Spleen (tissue), 11 donors: ENCODE measurements at regions not wholly inside any gene's neighbourhood (a gene's known extent, or its start where the extent isn't known, plus 50 kb on each side); places are given as distances from the start of the nearest gene placed in this dataset.
"Not testable (repeated sequence)": the region's sequence is repeated elsewhere in the genome, so short reads cannot be mapped to it uniquely, and the experiment has no call there.

Experiments used
- DNase-seq: peaks from one replicate; pipeline ENCODE4 v3.0.0-alpha.2; 2020
- H3K27ac ChIP-seq, 8 donors: fragments of 200-600 bp; sonication (generic) in 7 of 8; 1 replicate in 4 of 8; 2 replicates in 4 of 8; pipeline versions ENCODE4 v1.5.0 to v1.8.0; 2016 to 2021; ENCODE audit warnings: inconsistent platforms in 4 of 8, mild to moderate bottlenecking in 4 of 8, moderate library complexity in 1 of 8
- H3K27me3 ChIP-seq, 7 donors: fragments of 200-600 bp; sonication (generic) in 6 of 7; replicated peaks in 1 of 7; 1 replicate in 4 of 7; 2 replicates in 3 of 7; pipeline versions ENCODE4 v1.5.0 to v1.8.0; 2016 to 2021; ENCODE audit warnings: inconsistent platforms in 3 of 7, mild to moderate bottlenecking in 1 of 7
- H3K36me3 ChIP-seq, 6 donors: fragments of 200-600 bp; sonication (generic) in 5 of 6; 1 replicate in 4 of 6; 2 replicates in 2 of 6; pipeline versions ENCODE4 v1.5.0 to v1.8.0; 2016 to 2021; ENCODE audit warnings: inconsistent platforms in 2 of 6
- H3K4me1 ChIP-seq, 6 donors: fragments of 200-600 bp; sonication (generic) in 5 of 6; 1 replicate in 3 of 6; 2 replicates in 3 of 6; pipeline versions ENCODE4 v1.5.0 to v1.8.0; 2016 to 2021; ENCODE audit warnings: inconsistent platforms in 3 of 6
- H3K4me3 ChIP-seq, 8 donors: fragments of 200-600 bp; sonication (generic) in 7 of 8; 1 replicate in 4 of 8; 2 replicates in 4 of 8; pipeline versions ENCODE4 v1.5.0 to v1.8.0; 2016 to 2021; ENCODE audit warnings: inconsistent platforms in 4 of 8, mild to moderate bottlenecking in 4 of 8, moderate library complexity in 2 of 8
- H3K9me3 ChIP-seq, 8 donors: fragments of 200-600 bp; sonication (generic) in 7 of 8; 1 replicate in 4 of 8; 2 replicates in 4 of 8; pipeline versions ENCODE4 v1.5.0 to v1.8.0; 2016 to 2021; ENCODE audit warnings: inconsistent platforms in 4 of 8
- POLR2A ChIP-seq, 3 donors: fragments of 450-650 bp; IDR thresholded peaks; one replicate each; pipeline ENCODE4 v1.5.1; 2017; ENCODE audit warnings: antibody characterized with exemption in 3 of 3, mild to moderate bottlenecking in 1 of 3
- POLR2AphosphoS5 ChIP-seq, 3 donors: sonication (generic); formaldehyde crosslinking; IDR thresholded peaks; one replicate each; pipeline ENCODE4 v1.5.1; 2017; ENCODE audit warnings: antibody characterized with exemption in 3 of 3
- WGBS, 5 donors: extraction: QIAGEN DNeasy Blood & Tissue Kit in 3 of 5; methylation state at CpG; one replicate each; pipeline versions ENCODE4 v1.1.5 to v1.1.7; 2013 to 2018; 5-methylcytosine and 5-hydroxymethylcytosine counted together
- intact Hi-C: fragments of 100-400 bp; cut with DNase I; formaldehyde crosslinking; loops from one replicate; pipeline ENCODE4 v1.15.0; 2023; ENCODE audit warnings: low total_unique reads
- TF ChIP-seq, protein P1 (sequence below), 11 experiments: fragments of 200-600 bp in 7 of 11; fragments of 450-650 bp in 4 of 11; sonication (generic) in 4 of 11; IDR thresholded peaks in 8 of 11; conservative IDR thresholded peaks in 3 of 11; 1 replicate in 7 of 11; 2 replicates in 4 of 11; pipeline versions ENCODE4 v1.4.0 to v1.8.0; 2016 to 2021; ENCODE audit warnings: antibody characterized with exemption in 11 of 11, inconsistent platforms in 4 of 11, mild to moderate bottlenecking in 1 of 11
- donor health status: healthy with polysubstance abuse.
- donor health status: DM: no; HTN: no; CAD: no; lungs with moderate emphysema.
- donor health status: DM: no; HTN: no; CAD: no.
- donor health status: Bipolar disorder and iron deficiency.
- donor health status: healthy.
- donor health status: DM: no; HTN: no; CAD: no.
- donor health status: DM: yes; HTN: yes; CAD: no.

DNA sequence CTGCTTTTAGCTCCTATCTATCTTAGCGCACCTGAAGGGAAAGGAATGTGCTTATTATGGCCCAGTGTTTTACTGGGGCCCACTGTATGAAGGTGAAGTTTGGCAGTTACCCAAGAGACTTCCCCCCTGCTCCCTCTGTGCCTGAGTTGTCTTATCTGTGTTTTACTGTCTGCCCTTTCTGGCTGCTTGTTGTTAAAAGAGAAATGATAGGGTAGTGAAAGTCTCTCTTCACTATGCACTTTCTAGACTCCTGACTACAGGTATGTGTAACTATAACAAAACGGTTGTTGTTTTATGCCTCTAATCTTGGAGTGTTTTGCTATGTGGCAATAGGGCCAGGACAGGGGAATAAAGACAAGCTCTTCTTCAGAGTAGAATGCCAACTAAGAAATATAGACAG is 326.9 kb downstream of the KIF20B start:
- Histone ChIP-seq H3K4me3 (no peak overlapping the region), H3K36me3 (no peaks in the 10 kb centered on the region), H3K27ac (no peak overlapping the region), H3K9me3 (peaks cover 0 to 9% (median 6%) of the 10 kb centered on the region in 8 donors), H3K4me1 (no peaks in the 10 kb centered on the region), H3K27me3 (peaks cover 0 to 3% (median 0%) of the 10 kb centered on the region in 7 donors)
- no peak for DNase-seq
- 77 to 90% (median 87%) methylated on average over 2 of the region's 2 CpGs for WGBS, 5 donors
- intact Hi-C loops = no loop called here
- TF ChIP-seq, protein P1, sequence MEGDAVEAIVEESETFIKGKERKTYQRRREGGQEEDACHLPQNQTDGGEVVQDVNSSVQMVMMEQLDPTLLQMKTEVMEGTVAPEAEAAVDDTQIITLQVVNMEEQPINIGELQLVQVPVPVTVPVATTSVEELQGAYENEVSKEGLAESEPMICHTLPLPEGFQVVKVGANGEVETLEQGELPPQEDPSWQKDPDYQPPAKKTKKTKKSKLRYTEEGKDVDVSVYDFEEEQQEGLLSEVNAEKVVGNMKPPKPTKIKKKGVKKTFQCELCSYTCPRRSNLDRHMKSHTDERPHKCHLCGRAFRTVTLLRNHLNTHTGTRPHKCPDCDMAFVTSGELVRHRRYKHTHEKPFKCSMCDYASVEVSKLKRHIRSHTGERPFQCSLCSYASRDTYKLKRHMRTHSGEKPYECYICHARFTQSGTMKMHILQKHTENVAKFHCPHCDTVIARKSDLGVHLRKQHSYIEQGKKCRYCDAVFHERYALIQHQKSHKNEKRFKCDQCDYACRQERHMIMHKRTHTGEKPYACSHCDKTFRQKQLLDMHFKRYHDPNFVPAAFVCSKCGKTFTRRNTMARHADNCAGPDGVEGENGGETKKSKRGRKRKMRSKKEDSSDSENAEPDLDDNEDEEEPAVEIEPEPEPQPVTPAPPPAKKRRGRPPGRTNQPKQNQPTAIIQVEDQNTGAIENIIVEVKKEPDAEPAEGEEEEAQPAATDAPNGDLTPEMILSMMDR (IDR thresholded peaks at IDR 0.05 in 8 of 11, conservative IDR thresholded peaks at IDR 0.05 in 3 of 11) = no peak
- TF ChIP-seq POLR2AphosphoS5 (IDR thresholded peaks at IDR 0.05) = no peak
- no peak for TF ChIP-seq POLR2A (IDR thresholded peaks at IDR 0.05)

DNA sequence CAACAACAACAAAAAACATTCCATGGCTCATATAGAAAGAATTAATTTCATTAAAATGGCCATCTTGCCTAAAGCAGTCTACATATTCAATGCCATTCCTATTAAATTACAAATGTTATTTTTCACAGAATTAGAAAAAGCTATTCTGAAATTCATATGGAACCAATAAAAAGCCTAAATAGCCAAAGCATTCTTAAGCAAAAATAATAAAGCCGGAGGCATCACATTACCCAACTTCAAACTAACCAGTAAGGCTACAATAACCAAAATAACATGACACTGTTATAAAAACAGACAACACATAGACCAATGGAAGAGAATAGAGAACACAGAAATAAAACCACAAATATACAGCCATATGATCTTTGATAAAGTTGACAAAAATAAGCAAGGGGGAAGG is 330.4 kb downstream of the KIF20B start:
- Histone ChIP-seq H3K27me3 (peaks cover 0 to 3% (median 0%) of the 10 kb centered on the region in 7 donors), H3K4me1 (no peaks in the 10 kb centered on the region), H3K27ac (no peak overlapping the region), H3K36me3 (no peaks in the 10 kb centered on the region), H3K4me3 (no peak overlapping the region), H3K9me3 (peaks cover 0 to 9% (median 6%) of the 10 kb centered on the region in 8 donors)
- no peak for TF ChIP-seq POLR2A (IDR thresholded peaks at IDR 0.05)
- no peak for TF ChIP-seq POLR2AphosphoS5 (IDR thresholded peaks at IDR 0.05)
- TF ChIP-seq, protein P1 (IDR thresholded peaks at IDR 0.05 in 8 of 11, conservative IDR thresholded peaks at IDR 0.05 in 3 of 11) = no peak
- DNase-seq = no peak
- intact Hi-C loops = no loop called here
- WGBS, 5 donors = 89 to 98% (median 90%) methylated on average over 1 of the region's 1 CpG

DNA sequence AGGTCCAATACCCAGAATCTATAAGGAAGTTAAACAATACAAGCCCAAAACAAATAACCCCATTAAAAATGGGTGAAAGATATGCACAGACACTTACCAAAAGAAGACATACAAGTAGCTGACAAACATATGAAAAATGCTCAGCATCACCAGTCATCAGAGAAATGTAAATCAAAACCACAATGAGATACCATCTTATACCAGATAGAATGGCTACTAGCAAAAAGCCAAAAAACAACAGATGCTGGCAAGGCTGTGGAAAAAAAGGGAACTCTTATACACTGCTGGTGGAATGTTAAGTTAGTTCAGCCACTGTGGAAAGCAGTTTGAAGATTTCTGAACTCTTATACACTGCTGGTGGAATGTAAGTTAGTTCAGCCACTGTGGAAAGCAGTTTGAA is 331.1 kb downstream of the KIF20B start:
- TF ChIP-seq POLR2A (IDR thresholded peaks at IDR 0.05) = no peak
- no peak for TF ChIP-seq POLR2AphosphoS5 (IDR thresholded peaks at IDR 0.05)
- TF ChIP-seq, protein P1 (IDR thresholded peaks at IDR 0.05 in 8 of 11, conservative IDR thresholded peaks at IDR 0.05 in 3 of 11) = no peak
- Histone ChIP-seq H3K27ac (no peak overlapping the region), H3K9me3 (peaks cover 0 to 9% (median 6%) of the 10 kb centered on the region in 8 donors), H3K4me3 (no peak overlapping the region), H3K27me3 (peaks cover 0 to 3% (median 0%) of the 10 kb centered on the region in 7 donors), H3K36me3 (no peaks in the 10 kb centered on the region), H3K4me1 (no peaks in the 10 kb centered on the region)
- intact Hi-C loops = no loop called here
- DNase-seq = no peak

DNA sequence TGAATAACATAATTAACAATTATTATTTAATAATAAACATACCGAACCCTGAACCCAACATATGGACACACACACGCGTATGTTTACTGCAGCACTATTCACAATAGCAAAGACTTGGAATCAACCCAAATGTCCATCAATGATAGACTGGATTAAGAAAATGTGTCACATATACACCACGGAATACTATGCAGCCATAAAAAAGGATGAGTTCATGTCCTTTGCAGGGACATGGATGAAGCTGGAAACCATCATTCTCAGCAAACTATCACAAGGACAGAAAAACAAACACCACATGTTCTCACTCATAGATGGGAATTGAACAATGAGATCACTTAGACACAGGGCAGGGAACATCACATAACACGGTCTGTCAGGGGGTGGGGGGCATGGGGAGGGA is 333.5 kb downstream of the KIF20B start:
- intact Hi-C loops, H3K27me3 ChIP-seq, H3K4me1 ChIP-seq, H3K27ac ChIP-seq, H3K9me3 ChIP-seq, H3K4me3 ChIP-seq, DNase-seq, H3K36me3 ChIP-seq: not testable (repeated sequence)
- WGBS, 5 donors = 75 to 93% (median 89%) methylated on average over 5 of the region's 5 CpGs

DNA sequence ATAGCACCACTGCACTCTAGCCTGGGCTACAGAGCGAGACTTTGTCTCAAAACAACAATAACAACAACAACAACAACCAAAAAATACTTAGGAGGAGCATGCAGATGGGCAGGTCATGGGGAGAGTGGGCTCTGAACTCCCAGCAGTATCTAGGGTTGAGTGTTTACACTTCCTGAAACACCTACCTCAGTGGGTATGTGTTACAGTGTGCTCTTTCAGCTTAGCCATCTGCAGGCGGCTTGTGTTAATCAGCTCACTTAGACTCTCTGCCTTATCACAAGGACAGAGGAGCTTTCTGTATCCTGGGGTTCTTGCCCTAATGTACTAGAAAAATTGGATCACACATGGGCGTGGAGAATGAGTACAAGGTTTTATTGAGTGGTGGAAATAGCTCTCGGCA is 340.2 kb downstream of the KIF20B start:
- H3K4me3 ChIP-seq = no peak overlapping the region
- WGBS, 5 donors = 84 to 89% (median 84%) methylated on average over 4 of the region's 4 CpGs
- H3K36me3 ChIP-seq = no peaks in the 10 kb centered on the region
- peaks cover 0 to 2% (median 0%) of the 10 kb centered on the region in 6 donors for H3K4me1 ChIP-seq
- H3K27ac ChIP-seq = no peak overlapping the region
- no peaks in the 10 kb centered on the region for H3K9me3 ChIP-seq
- TF ChIP-seq POLR2AphosphoS5 (IDR thresholded peaks at IDR 0.05) (no peak), POLR2A (IDR thresholded peaks at IDR 0.05) (no peak)
- TF ChIP-seq, protein P1 (IDR thresholded peaks at IDR 0.05 in 8 of 11, conservative IDR thresholded peaks at IDR 0.05 in 3 of 11) = no peak
- H3K27me3 ChIP-seq = no peaks in the 10 kb centered on the region
- intact Hi-C loops = no loop called here
- no peak for DNase-seq
